IPS-20b (cell line): ENCODE measurements at regions not wholly inside any gene's neighbourhood (a gene's known extent, or its start where the extent isn't known, plus 50 kb on each side); places are given as distances from the start of the nearest gene placed in this dataset.

Experiments used
- H3K27ac ChIP-seq: one replicate; pipeline ENCODE4 v1.5.1; 2013; ENCODE audit warnings: low read length
- H3K27me3 ChIP-seq: 2 replicates; pipeline ENCODE4 v1.6.1; 2013; ENCODE audit warnings: mild to moderate bottlenecking, low read length, inconsistent platforms; ENCODE audit not compliant: insufficient read depth
- H3K36me3 ChIP-seq: 2 replicates; pipeline ENCODE4 v1.6.1; 2013; ENCODE audit warnings: low read depth, mild to moderate bottlenecking, inconsistent platforms, low read length, moderate library complexity; ENCODE audit not compliant: insufficient read depth
- H3K4me1 ChIP-seq: 2 replicates; pipeline ENCODE4 v1.6.1; 2013; ENCODE audit warnings: mild to moderate bottlenecking, control low read depth, inconsistent platforms, low read length, moderate library complexity; ENCODE audit not compliant: insufficient read depth
- H3K4me3 ChIP-seq: 2 replicates; pipeline ENCODE4 v1.5.1; 2013; ENCODE audit warnings: mild to moderate bottlenecking, low read length, inconsistent platforms
- H3K9ac ChIP-seq: 2 replicates; pipeline ENCODE4 v1.6.1; 2013; ENCODE audit warnings: low read depth, mild to moderate bottlenecking, inconsistent platforms, low read length, moderate library complexity
- H3K9me3 ChIP-seq: 2 replicates; pipeline ENCODE4 v1.6.1; 2013; ENCODE audit warnings: mild to moderate bottlenecking, low read depth, low read length, inconsistent platforms; ENCODE audit not compliant: insufficient read depth

- Histone ChIP-seq H3K9ac (no peak overlapping the region), H3K9me3 (no peaks in the 10 kb centered on the region), H3K36me3 (no peaks in the 10 kb centered on the region), H3K27me3 (peaks cover 10% of the 10 kb centered on the region; the same call in 1 of the 2 replicates), H3K4me3 (no peak overlapping the region), H3K27ac (no peak overlapping the region), H3K4me1 (peaks cover under 1% of the 10 kb centered on the region; the same call in 1 of the 2 replicates)
These were observed 77.6 kb upstream of the PARP11 start for GRCh38 chr12:3950714-3951320.

GRCh38 chr12:3947781-3948180, 74.6 kb upstream of the PARP11 start:
- H3K27me3 ChIP-seq: peaks cover 18% of the 10 kb centered on the region; the same call in 1 of the 2 replicates

GRCh38 chr12:3945671-3946070, 72.5 kb upstream of the PARP11 start:
- Histone ChIP-seq H3K36me3 (no peaks in the 10 kb centered on the region), H3K27ac (no peak overlapping the region), H3K4me1 (peaks cover 20% of the 10 kb centered on the region), H3K4me3 (no peak overlapping the region), H3K9me3 (no peaks in the 10 kb centered on the region), H3K9ac (no peak overlapping the region), H3K27me3 (peaks cover 18% of the 10 kb centered on the region; the same call in 1 of the 2 replicates)

More at GRCh38 chr12:3947781-3948180, 74.6 kb upstream of the PARP11 start:
- H3K9me3 ChIP-seq: no peaks in the 10 kb centered on the region
- H3K36me3 ChIP-seq: no peaks in the 10 kb centered on the region
- peaks cover 20% of the 10 kb centered on the region for H3K4me1 ChIP-seq
- no peak overlapping the region for H3K9ac ChIP-seq
- no peak overlapping the region for H3K27ac ChIP-seq
- H3K4me3 ChIP-seq: no peak overlapping the region

DNA sequence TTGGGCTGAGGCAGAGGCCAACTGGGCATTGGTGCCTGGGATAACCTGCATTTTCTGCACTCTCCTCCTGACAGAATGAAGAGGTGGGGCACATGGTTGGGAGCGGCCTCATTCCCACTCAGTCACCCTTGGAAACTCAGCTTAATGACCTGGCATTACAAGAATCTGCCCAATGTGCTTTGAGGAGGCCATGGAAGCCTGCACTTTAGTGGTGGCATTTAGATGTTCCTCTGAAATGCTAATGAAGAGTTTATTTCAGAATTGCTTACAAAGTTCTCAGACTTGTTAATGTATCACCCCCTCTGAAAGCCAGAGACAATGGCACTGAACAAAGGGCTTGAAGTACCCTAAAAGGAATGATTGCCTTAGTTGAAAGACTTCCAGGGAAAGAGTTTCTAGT, 71.4 kb upstream of the PARP11 start:
- Histone ChIP-seq H3K4me3 (peak overlapping the region; percentile 32; the same call in 1 of the 2 replicates), H3K36me3 (no peaks in the 10 kb centered on the region), H3K27me3 (peaks cover 18% of the 10 kb centered on the region; the same call in 1 of the 2 replicates), H3K9me3 (no peaks in the 10 kb centered on the region), H3K4me1 (peaks cover 20% of the 10 kb centered on the region), H3K27ac (no peak overlapping the region), H3K9ac (no peak overlapping the region)

DNA sequence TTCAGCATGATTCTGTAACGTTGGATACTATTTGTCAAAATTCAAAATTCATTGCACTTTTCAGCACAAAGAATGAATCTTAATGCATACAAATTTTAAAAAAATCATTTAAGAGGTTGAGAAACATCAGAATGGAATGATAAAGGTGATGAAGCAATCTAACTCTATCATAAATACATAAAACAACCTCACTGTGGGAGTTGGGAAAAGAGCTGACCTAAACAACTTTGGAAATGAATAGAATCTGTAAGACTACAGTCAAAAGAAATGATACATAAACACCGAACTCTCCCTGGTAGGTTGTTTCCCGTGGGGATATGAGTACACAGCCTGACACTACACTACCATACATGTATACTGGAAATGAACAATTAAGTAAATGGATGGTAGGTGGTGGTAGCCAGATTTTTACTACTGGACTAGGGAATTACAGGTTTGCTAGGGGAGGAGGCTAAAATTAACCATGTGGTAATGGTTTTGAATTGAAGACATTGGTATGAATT, 64.9 kb upstream of the PARP11 start:
- H3K27me3 ChIP-seq: no peaks in the 10 kb centered on the region
- no peaks in the 10 kb centered on the region for H3K36me3 ChIP-seq

DNA sequence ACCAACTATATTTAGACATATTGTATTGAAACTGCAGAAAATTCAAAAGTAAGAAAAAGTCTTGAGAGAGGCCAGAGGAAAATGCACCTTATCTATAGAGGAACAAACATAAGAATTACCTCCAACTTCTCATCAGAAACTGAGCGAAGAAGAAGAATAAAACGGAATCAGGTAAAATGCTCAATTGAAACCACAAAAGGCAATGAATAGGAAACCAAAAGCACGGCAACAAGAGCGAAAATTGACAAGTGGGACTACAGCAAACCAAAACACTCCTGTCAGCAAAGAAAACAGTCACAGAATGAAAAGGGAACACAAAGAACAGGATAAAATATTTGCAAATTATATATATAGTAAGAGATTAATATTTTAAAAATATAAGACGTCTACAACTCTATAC, 61.9 kb upstream of the PARP11 start:
- no peaks in the 10 kb centered on the region for H3K27me3 ChIP-seq
- no peak overlapping the region for H3K27ac ChIP-seq
- no peaks in the 10 kb centered on the region for H3K9me3 ChIP-seq
- no peak overlapping the region for H3K4me3 ChIP-seq
- peaks cover 1% of the 10 kb centered on the region; the same call in 1 of the 2 replicates for H3K4me1 ChIP-seq
- no peak overlapping the region for H3K9ac ChIP-seq
- no peaks in the 10 kb centered on the region for H3K36me3 ChIP-seq

More for the DNA sequence above, 64.9 kb upstream of the PARP11 start:
- Histone ChIP-seq H3K4me3 (no peak overlapping the region), H3K4me1 (no peaks in the 10 kb centered on the region), H3K9me3 (no peaks in the 10 kb centered on the region), H3K27ac (no peak overlapping the region), H3K9ac (no peak overlapping the region)

- Histone ChIP-seq H3K27me3 (0 out of 2 replicates have a peak, but pooled peaks cover 5% of the 10 kb centered on the region), H3K27ac (no peak overlapping the region), H3K4me1 (peaks cover 14% of the 10 kb centered on the region), H3K9ac (no peak overlapping the region), H3K4me3 (no peak overlapping the region), H3K9me3 (no peaks in the 10 kb centered on the region), H3K36me3 (no peaks in the 10 kb centered on the region)
These were observed 60.6 kb upstream of the PARP11 start for GRCh38 chr12:3933819-3934192.

GRCh38 chr12:3933074-3933818, 60.0 kb upstream of the PARP11 start:
- Histone ChIP-seq H3K27ac (no peak overlapping the region), H3K9me3 (no peaks in the 10 kb centered on the region), H3K36me3 (no peaks in the 10 kb centered on the region), H3K9ac (no peak overlapping the region), H3K4me3 (no peak overlapping the region), H3K4me1 (peaks cover 16% of the 10 kb centered on the region), H3K27me3 (0 out of 2 replicates have a peak, but pooled peaks cover 5% of the 10 kb centered on the region)

DNA sequence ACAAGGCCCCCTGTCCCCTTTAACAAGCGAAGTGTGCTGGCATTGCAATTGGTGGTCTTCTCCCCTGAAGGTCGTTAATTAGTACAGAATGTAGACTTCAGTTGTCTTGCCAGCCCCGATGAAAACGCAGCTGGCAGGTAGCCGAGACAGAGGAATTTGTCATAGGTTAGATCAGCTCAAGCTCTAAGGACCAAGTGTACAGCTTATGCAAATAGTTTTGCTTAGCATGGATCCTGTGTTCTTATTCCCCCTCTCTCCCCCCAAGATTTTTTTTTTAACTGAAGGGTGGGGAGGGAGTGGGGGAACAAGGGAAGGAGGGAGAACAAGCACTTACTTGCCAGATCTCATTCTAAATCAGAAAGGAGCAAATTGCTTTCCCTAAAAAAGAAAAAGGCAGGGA, 58.6 kb upstream of the PARP11 start:
- Histone ChIP-seq H3K4me1 (peaks cover 16% of the 10 kb centered on the region), H3K27ac (no peak overlapping the region), H3K36me3 (no peaks in the 10 kb centered on the region), H3K9ac (no peak overlapping the region), H3K27me3 (0 out of 2 replicates have a peak, but pooled peaks cover 5% of the 10 kb centered on the region), H3K9me3 (no peaks in the 10 kb centered on the region), H3K4me3 (no peak overlapping the region)

- Histone ChIP-seq H3K27me3 (0 out of 2 replicates have a peak, but pooled peaks cover 5% of the 10 kb centered on the region), H3K27ac (no peak overlapping the region), H3K9me3 (no peaks in the 10 kb centered on the region)
These were observed 58.0 kb upstream of the PARP11 start for GRCh38 chr12:3931206-3931605.

GRCh38 chr12:3929875-3930615, 56.8 kb upstream of the PARP11 start:
- Histone ChIP-seq H3K9ac (no peak overlapping the region), H3K27ac (no peak overlapping the region), H3K4me3 (no peak overlapping the region), H3K9me3 (no peaks in the 10 kb centered on the region), H3K36me3 (no peaks in the 10 kb centered on the region), H3K4me1 (peaks cover 16% of the 10 kb centered on the region), H3K27me3 (0 out of 2 replicates have a peak, but pooled peaks cover 5% of the 10 kb centered on the region)

More at GRCh38 chr12:3931206-3931605, 58.0 kb upstream of the PARP11 start:
- no peaks in the 10 kb centered on the region for H3K36me3 ChIP-seq
- no peak overlapping the region for H3K4me3 ChIP-seq
- H3K9ac ChIP-seq: no peak overlapping the region
- peaks cover 16% of the 10 kb centered on the region for H3K4me1 ChIP-seq
